Ovary (tissue), 7 donors: ENCODE measurements at regions not wholly inside any gene's neighbourhood (a gene's known extent, or its start where the extent isn't known, plus 50 kb on each side); places are given as distances from the start of the nearest gene placed in this dataset.

Experiments
- DNase-seq, 5 donors: peaks; one replicate each; pipeline ENCODE4 v3.0.0-alpha.2; 2019 to 2020
- H3K27ac ChIP-seq, 2 donors: fragments of 200-600 bp; one replicate each; pipeline versions ENCODE4 v1.5.1 to v1.8.0; 2019 to 2022
- H3K27me3 ChIP-seq: fragments of 200-600 bp; one replicate; pipeline ENCODE4 v1.8.0; 2022
- H3K36me3 ChIP-seq: fragments of 200-600 bp; sonication (generic); one replicate; pipeline ENCODE4 v1.5.1; 2019
- H3K4me1 ChIP-seq: one replicate; pipeline ENCODE4 v1.8.1; 2013; ENCODE audit warnings: mild to moderate bottlenecking, moderate library complexity; ENCODE audit not compliant: insufficient read depth
- H3K4me3 ChIP-seq: fragments of 200-600 bp; sonication (generic); one replicate; pipeline ENCODE4 v1.5.1; 2017
- H3K9me3 ChIP-seq, 2 donors: fragments of 200-600 bp in 1 of 2; sonication (generic) in 1 of 2; one replicate each; pipeline versions ENCODE4 v1.5.1 to v1.8.1; 2013 to 2019; ENCODE audit warnings: mild to moderate bottlenecking in 1 of 2, moderate library complexity in 1 of 2
- EP300 ChIP-seq: sonication (generic); formaldehyde crosslinking; IDR thresholded peaks from one replicate; pipeline ENCODE4 v1.6.1; 2017; ENCODE audit warnings: antibody characterized with exemption
- POLR2A ChIP-seq: fragments of 450-650 bp; IDR thresholded peaks from one replicate; pipeline ENCODE4 v1.6.1; 2017; ENCODE audit warnings: antibody characterized with exemption, mild to moderate bottlenecking, moderate library complexity
- WGBS, 3 donors: extraction: QIAGEN DNeasy Blood & Tissue Kit in 1 of 3; methylation state at CpG; one replicate each; pipeline versions ENCODE4 v1.1.5 to v1.1.7; 2013 to 2017; 5-methylcytosine and 5-hydroxymethylcytosine counted together
- intact Hi-C, 4 donors: fragments of 100-400 bp; cut with DNase I; formaldehyde crosslinking; loops; one replicate each; pipeline versions ENCODE4 v1.11.0 to v1.15.1; 2022 to 2023
- TF ChIP-seq, protein P1 (sequence below), 3 donors: fragments of 450-650 bp in 2 of 3; fragments of 200-600 bp in 1 of 3; IDR thresholded peaks; one replicate each; pipeline versions ENCODE4 v1.5.1 to v1.8.0; 2016 to 2022; ENCODE audit warnings: antibody characterized with exemption in 3 of 3, mild to moderate bottlenecking in 1 of 3
- donor health status: DM: no; HTN: no; CAD: no; lungs with moderate emphysema.
- donor health status: DM: no; HTN: no; CAD: no.
- donor health status: Bipolar disorder and iron deficiency.
- donor health status: DM: no; HTN: no; CAD: no.
- donor health status: DM: yes; HTN: yes; CAD: no.

DNA sequence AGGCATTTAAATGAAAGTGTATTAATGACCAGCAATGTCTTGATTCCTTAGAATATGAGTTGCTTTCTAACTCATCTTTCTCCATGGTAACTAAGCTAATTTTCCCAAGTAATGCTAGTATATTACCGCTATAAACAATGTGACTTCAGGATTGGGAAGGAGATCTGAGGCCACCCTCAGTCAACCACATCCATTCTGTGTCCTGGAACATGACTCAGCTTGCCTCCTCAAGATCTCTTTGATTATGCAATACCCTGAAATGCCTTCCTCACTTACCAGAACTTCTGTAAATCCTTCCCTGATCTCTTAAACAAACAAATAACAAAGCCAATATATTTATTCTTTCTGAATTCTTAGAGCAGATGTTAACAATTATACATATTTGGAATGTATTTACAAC lies 1495.5 kb downstream of the PCDH18 start:
- no peak for DNase-seq
- TF ChIP-seq POLR2A: no peak
- TF ChIP-seq, protein P1, sequence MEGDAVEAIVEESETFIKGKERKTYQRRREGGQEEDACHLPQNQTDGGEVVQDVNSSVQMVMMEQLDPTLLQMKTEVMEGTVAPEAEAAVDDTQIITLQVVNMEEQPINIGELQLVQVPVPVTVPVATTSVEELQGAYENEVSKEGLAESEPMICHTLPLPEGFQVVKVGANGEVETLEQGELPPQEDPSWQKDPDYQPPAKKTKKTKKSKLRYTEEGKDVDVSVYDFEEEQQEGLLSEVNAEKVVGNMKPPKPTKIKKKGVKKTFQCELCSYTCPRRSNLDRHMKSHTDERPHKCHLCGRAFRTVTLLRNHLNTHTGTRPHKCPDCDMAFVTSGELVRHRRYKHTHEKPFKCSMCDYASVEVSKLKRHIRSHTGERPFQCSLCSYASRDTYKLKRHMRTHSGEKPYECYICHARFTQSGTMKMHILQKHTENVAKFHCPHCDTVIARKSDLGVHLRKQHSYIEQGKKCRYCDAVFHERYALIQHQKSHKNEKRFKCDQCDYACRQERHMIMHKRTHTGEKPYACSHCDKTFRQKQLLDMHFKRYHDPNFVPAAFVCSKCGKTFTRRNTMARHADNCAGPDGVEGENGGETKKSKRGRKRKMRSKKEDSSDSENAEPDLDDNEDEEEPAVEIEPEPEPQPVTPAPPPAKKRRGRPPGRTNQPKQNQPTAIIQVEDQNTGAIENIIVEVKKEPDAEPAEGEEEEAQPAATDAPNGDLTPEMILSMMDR (IDR thresholded peaks at IDR 0.05): no peak
- TF ChIP-seq EP300: no peak
- Histone ChIP-seq H3K36me3 (no peaks in the 10 kb centered on the region), H3K4me3 (no peak overlapping the region), H3K9me3 (no peaks in the 10 kb centered on the region), H3K4me1 (no peaks in the 10 kb centered on the region), H3K27me3 (no peaks in the 10 kb centered on the region), H3K27ac (no peak overlapping the region)
- WGBS, 3 donors: 89 to 97% (median 91%) methylated on average over 1 of the region's 1 CpG
- intact Hi-C loops: no loop called here

DNA sequence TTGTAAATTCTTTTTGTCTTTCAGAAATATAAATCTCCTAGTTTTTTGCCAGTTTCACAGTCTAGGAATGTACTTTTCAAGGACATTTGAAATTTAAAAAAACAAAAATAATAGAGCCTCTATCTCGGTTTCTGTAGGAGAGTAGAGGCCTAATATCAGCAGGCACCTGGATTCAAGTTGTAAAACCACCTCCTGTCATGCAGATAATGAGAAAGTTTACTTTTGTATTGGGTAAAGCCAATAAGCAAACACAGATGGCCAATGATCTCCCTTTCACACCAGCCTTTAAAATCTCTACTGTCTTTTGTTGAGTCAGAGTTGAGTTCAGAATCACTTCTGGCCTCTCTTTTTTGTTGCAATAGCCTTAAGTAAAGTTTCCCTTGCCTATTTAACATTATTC lies 1499.9 kb downstream of the PCDH18 start:
- Histone ChIP-seq H3K36me3 (no peaks in the 10 kb centered on the region), H3K27me3 (no peaks in the 10 kb centered on the region), H3K4me3 (no peak overlapping the region), H3K4me1 (no peaks in the 10 kb centered on the region), H3K27ac (no peak overlapping the region), H3K9me3 (no peaks in the 10 kb centered on the region)
- TF ChIP-seq POLR2A (no peak), EP300 (no peak)
- TF ChIP-seq, protein P1 (IDR thresholded peaks at IDR 0.05): no peak
- intact Hi-C loops: no loop called here
- WGBS, 3 donors: 4 to 29% (median 14%) methylated on average over 1 of the region's 1 CpG
- no peak for DNase-seq

DNA sequence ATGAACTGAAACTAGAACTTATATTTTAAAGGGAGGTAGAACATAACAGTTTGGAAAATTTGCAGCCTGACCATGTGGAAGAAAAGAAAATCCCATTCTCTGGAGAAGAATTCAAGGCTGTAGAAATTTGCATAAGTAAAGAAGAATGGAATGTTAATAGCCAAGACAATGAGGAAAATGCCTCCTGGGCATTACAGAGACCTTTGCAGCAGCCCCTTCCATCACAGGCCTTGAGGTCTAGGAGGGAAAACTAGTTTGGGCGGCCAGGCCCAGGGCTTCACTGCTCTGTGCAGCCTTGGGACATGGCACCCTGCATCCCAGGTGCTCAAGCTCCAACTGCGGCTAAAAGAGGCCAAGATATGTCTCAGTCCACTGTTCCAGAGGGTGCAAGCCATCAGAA lies 1506.8 kb downstream of the PCDH18 start:
- intact Hi-C loops: no loop called here

DNA sequence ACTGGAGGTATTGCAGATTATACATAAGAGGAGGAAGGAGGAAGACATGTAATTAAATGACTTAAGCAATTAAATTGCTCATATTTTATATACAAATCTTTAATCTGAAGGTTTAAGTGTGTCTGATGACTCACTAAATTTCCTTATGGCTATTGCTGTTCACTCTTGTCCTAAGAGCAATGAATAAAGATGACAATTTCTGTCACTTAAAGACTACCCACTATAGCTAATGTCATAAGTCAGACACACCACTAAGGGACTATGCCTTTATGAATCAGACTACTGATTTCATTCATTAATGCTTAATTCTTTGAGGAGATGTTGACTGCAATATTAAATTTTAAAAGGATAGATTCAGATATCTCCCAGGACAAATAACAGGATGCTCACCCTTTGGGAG lies 1514.7 kb downstream of the PCDH18 start:
- H3K4me1 ChIP-seq: no peaks in the 10 kb centered on the region
- no peaks in the 10 kb centered on the region for H3K36me3 ChIP-seq
- H3K27me3 ChIP-seq: no peaks in the 10 kb centered on the region
- H3K27ac ChIP-seq: no peak overlapping the region
- no peaks in the 10 kb centered on the region for H3K9me3 ChIP-seq
- no peak overlapping the region for H3K4me3 ChIP-seq
- DNase-seq: no peak
- TF ChIP-seq, protein P1 (IDR thresholded peaks at IDR 0.05): no peak
- TF ChIP-seq EP300 (no peak), POLR2A (no peak)
- intact Hi-C loops: no loop called here

More for the DNA sequence above, 1506.8 kb downstream of the PCDH18 start:
- Histone ChIP-seq H3K4me1 (no peaks in the 10 kb centered on the region), H3K9me3 (no peaks in the 10 kb centered on the region), H3K27me3 (no peaks in the 10 kb centered on the region), H3K27ac (no peak overlapping the region), H3K4me3 (no peak overlapping the region), H3K36me3 (no peaks in the 10 kb centered on the region)
- WGBS, 3 donors: 30 to 91% (median 41%) methylated on average over 2 of the region's 2 CpGs
- no peak for TF ChIP-seq POLR2A
- TF ChIP-seq, protein P1 (IDR thresholded peaks at IDR 0.05): no peak
- TF ChIP-seq EP300: no peak
- DNase-seq: no peak

DNA sequence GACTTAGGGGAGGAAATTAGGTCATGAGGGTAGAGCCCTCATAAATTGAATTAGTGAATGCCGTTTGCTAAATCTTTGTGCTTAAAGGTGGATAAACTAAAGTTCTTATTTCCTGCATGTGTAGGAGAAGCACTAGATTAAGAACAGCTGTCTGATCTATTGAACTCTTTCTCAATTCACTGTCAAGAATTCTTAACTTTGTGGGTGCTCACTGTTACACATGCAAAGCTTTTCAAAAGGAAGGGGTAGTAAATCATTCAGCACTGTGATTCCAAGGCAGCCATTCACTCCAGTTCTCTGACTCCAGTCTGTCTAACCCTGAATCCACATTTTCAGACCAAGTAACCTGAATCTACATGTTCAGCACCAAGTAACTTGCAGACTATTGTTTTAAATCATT lies 1520.1 kb downstream of the PCDH18 start:
- TF ChIP-seq EP300: no peak
- TF ChIP-seq, protein P1 (IDR thresholded peaks at IDR 0.05): no peak
- no peak for TF ChIP-seq POLR2A
- intact Hi-C loops: no loop called here

More for the DNA sequence above, 1520.1 kb downstream of the PCDH18 start:
- H3K27ac ChIP-seq: no peak overlapping the region
- H3K27me3 ChIP-seq: no peaks in the 10 kb centered on the region
- no peaks in the 10 kb centered on the region for H3K36me3 ChIP-seq
- no peak overlapping the region for H3K4me3 ChIP-seq
- no peaks in the 10 kb centered on the region for H3K9me3 ChIP-seq
- H3K4me1 ChIP-seq: no peaks in the 10 kb centered on the region
- 10 to 22% (median 14%) methylated on average over 1 of the region's 1 CpG for WGBS, 3 donors
- no peak for DNase-seq
